Gastrocnemius medialis (tissue), 4 donors: ENCODE measurements at regions not wholly inside any gene's neighbourhood (a gene's known extent, or its start where the extent isn't known, plus 50 kb on each side); places are given as distances from the start of the nearest gene placed in this dataset.
A peak's percentile ranks its signal among the peaks of the same experiment; 100 is the strongest.

Experiments used
- ATAC-seq, 2 donors: fragments of 150-250 bp; one replicate each; pipeline ENCODE4 v1.9.1; 2016
- DNase-seq, 2 donors: peaks; one replicate each; pipeline ENCODE4 v3.0.0-alpha.2; 2019
- H3K27ac ChIP-seq, 4 donors: fragments of 200-600 bp; sonication (generic); 1 replicate in 1 of 4; 2 replicates in 3 of 4; pipeline ENCODE4 v1.5.1; 2016 to 2018; ENCODE audit warnings: mild to moderate bottlenecking in 2 of 4, moderate library complexity in 1 of 4
- H3K27me3 ChIP-seq, 3 donors: fragments of 200-600 bp; sonication (generic) in 2 of 3; 1 replicate in 1 of 3; 2 replicates in 2 of 3; pipeline versions ENCODE4 v1.5.1 to v1.6.0; 2016 to 2019; ENCODE audit warnings: mild to moderate bottlenecking in 1 of 3, moderate library complexity in 1 of 3
- H3K36me3 ChIP-seq, 2 donors: fragments of 200-600 bp; sonication (generic) in 1 of 2; one replicate each; pipeline ENCODE4 v1.5.1; 2017 to 2018
- H3K4me1 ChIP-seq, 2 donors: fragments of 200-600 bp; sonication (generic) in 1 of 2; one replicate each; pipeline ENCODE4 v1.5.1; 2016 to 2017; ENCODE audit warnings: mild to moderate bottlenecking in 2 of 2
- H3K4me3 ChIP-seq, 4 donors: fragments of 200-600 bp; sonication (generic) in 3 of 4; 1 replicate in 1 of 4; 2 replicates in 3 of 4; pipeline ENCODE4 v1.5.1; 2016 to 2019; ENCODE audit warnings: mild to moderate bottlenecking in 2 of 4
- H3K9me3 ChIP-seq, 3 donors: fragments of 200-600 bp; sonication (generic) in 2 of 3; 1 replicate in 1 of 3; 2 replicates in 2 of 3; pipeline ENCODE4 v1.5.1; 2016 to 2019
- POLR2A ChIP-seq, 2 donors: fragments of 450-650 bp; IDR thresholded peaks; one replicate each; pipeline ENCODE4 v1.6.1; 2017; ENCODE audit warnings: antibody characterized with exemption in 2 of 2, mild to moderate bottlenecking in 2 of 2, moderate library complexity in 2 of 2
- in situ Hi-C, 4 donors: fragments of 200-750 bp; cut with MboI; loops; one replicate each; pipeline versions ENCODE4 v1.15.0 to v1.8.0; 2017; ENCODE audit warnings: low sequenced_read_pairs in 4 of 4
- intact Hi-C: fragments of 100-400 bp; cut with DNase I; formaldehyde crosslinking; loops from one replicate; pipeline ENCODE4 v1.15.1; 2023; ENCODE audit warnings: low total_unique reads
- TF ChIP-seq, protein P1 (sequence below), 5 experiments: fragments of 450-650 bp in 3 of 5; fragments of 200-600 bp in 2 of 5; sonication (generic) in 2 of 5; IDR thresholded peaks in 4 of 5; conservative IDR thresholded peaks in 1 of 5; 1 replicate in 4 of 5; 2 replicates in 1 of 5; pipeline ENCODE4 v1.5.1; 2016 to 2019; ENCODE audit warnings: antibody characterized with exemption in 5 of 5, mild to moderate bottlenecking in 3 of 5, moderate library complexity in 3 of 5

DNA sequence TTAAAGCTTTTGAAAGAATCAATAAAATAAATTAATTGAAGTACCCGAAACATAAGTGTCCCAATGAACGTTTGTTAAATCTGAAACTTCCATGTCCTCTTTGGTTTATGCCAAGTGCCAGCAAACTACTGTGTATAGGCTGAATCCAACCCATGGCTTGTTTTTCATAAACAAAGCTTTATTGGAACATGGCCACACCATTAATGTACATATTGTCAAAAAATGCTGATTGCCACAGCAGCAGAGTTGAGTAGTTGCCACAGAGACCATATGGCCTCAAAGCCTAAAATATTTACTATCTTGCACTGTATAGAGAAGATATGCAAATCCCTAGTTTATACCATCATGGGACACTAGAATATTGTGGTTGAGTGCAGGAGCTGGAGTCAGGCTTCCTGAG lies 406.1 kb downstream of the MAFB start:
- Histone ChIP-seq H3K27ac (no peak overlapping the region), H3K9me3 (no peaks in the 10 kb centered on the region), H3K4me3 (no peak overlapping the region), H3K36me3 (no peaks in the 10 kb centered on the region), H3K4me1 (peaks cover 18 to 44% of the 10 kb centered on the region in 2 donors), H3K27me3 (no peaks in the 10 kb centered on the region)
- in situ Hi-C loops = loop anchor here in 2 of 4 donors (25.0 kb wide), 1 partner anchor 404 kb away; the partner anchor contains the start of gene MAFB (in 2 of the 2)
- TF ChIP-seq, protein P1, sequence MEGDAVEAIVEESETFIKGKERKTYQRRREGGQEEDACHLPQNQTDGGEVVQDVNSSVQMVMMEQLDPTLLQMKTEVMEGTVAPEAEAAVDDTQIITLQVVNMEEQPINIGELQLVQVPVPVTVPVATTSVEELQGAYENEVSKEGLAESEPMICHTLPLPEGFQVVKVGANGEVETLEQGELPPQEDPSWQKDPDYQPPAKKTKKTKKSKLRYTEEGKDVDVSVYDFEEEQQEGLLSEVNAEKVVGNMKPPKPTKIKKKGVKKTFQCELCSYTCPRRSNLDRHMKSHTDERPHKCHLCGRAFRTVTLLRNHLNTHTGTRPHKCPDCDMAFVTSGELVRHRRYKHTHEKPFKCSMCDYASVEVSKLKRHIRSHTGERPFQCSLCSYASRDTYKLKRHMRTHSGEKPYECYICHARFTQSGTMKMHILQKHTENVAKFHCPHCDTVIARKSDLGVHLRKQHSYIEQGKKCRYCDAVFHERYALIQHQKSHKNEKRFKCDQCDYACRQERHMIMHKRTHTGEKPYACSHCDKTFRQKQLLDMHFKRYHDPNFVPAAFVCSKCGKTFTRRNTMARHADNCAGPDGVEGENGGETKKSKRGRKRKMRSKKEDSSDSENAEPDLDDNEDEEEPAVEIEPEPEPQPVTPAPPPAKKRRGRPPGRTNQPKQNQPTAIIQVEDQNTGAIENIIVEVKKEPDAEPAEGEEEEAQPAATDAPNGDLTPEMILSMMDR (IDR thresholded peaks at IDR 0.05 in 4 of 5, conservative IDR thresholded peaks at IDR 0.05 in 1 of 5) = no peak
- no peak for TF ChIP-seq POLR2A (IDR thresholded peaks at IDR 0.05)
- DNase-seq (no peak), ATAC-seq (no peak)
- intact Hi-C loops = no loop called here

DNA sequence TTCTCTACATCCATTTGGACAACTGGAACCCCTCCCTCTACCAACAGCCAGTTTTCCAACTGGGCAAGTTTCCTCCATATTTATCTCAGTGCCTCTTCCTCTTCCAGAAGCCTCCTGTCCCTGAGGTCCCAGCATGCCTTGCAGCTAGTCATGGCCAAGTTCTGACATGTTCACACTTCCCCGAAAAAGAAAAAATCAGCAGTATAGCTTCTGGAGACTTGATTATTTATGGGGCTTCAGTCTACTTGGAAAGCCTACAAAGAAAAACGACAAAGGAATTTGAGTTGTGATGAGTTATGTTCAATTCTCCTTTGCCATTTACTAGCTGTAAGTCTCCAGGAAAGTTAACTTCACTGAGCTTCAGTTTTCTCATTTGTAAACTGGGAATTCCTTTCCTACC lies 406.5 kb downstream of the MAFB start:
- DNase-seq = no peak
- no peak for ATAC-seq
- Histone ChIP-seq H3K36me3 (no peaks in the 10 kb centered on the region), H3K27me3 (no peaks in the 10 kb centered on the region), H3K4me3 (no peak overlapping the region), H3K9me3 (no peaks in the 10 kb centered on the region), H3K27ac (no peak overlapping the region), H3K4me1 (peaks cover 14 to 40% of the 10 kb centered on the region in 2 donors)
- in situ Hi-C loops (loop anchor here in 2 of 4 donors (25.0 kb wide), 1 partner anchor 405 kb away; the partner anchor contains the start of gene MAFB (in 2 of the 2)), intact Hi-C loops (no loop called here)
- TF ChIP-seq POLR2A (IDR thresholded peaks at IDR 0.05) = no peak
- TF ChIP-seq, protein P1 (IDR thresholded peaks at IDR 0.05 in 4 of 5, conservative IDR thresholded peaks at IDR 0.05 in 1 of 5) = no peak

DNA sequence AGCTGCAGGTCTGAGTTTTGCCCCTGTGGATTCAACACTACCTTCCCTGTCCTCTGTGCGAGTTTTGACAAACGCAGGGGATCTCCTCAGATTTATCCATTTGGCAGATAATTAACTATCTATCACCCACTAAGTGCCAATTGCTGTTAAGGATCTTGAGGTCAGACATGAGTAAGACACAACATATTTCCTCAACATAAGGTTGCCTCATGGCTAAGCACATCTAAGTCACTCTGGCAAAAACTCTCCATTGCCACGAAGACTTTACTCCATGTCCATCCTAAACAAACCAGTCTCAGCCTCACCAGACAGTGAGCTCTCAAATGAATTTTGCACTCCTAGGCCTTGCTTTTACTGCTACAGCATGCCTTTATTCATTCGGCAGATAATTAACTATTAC lies 408.4 kb downstream of the MAFB start:
- no peaks in the 10 kb centered on the region for H3K27me3 ChIP-seq
- ATAC-seq (no peak), DNase-seq (no peak)
- H3K36me3 ChIP-seq = no peaks in the 10 kb centered on the region
- no peak overlapping the region for H3K27ac ChIP-seq
- intact Hi-C loops = no loop called here
- TF ChIP-seq, protein P1 (IDR thresholded peaks at IDR 0.05 in 4 of 5, conservative IDR thresholded peaks at IDR 0.05 in 1 of 5) = no peak
- TF ChIP-seq POLR2A (IDR thresholded peaks at IDR 0.05) = no peak
- H3K4me1 ChIP-seq = peaks cover 0 to 24% of the 10 kb centered on the region in 2 donors
- H3K9me3 ChIP-seq = no peaks in the 10 kb centered on the region
- in situ Hi-C loops = loop anchor here in 2 of 4 donors (25.0 kb wide), 1 partner anchor 407 kb away; the partner anchor contains the start of gene MAFB (in 2 of the 2)
- no peak overlapping the region for H3K4me3 ChIP-seq

DNA sequence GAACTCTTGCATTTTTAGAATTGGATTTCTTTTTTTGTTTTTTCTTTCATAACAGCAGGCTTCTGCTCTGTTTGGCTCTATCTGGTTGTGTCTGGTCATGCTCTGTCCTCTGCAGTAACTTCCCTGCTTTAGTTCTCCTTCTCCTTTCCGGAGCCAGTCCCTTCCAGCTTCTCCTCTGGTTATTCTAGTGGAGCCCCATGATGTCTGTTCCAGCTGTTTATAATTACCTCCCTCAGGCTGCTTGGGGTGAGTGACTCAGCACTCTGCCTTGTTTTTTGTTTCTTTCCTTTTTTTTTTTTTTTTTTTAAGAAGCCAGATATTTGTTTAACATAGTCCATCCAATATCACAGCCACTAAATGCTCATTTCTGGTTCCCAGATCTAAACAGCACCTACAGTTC lies 409.6 kb downstream of the MAFB start:
- no peak for TF ChIP-seq POLR2A (IDR thresholded peaks at IDR 0.05)
- TF ChIP-seq, protein P1 (IDR thresholded peaks at IDR 0.05 in 4 of 5, conservative IDR thresholded peaks at IDR 0.05 in 1 of 5) = no peak
- intact Hi-C loops = no loop called here
- in situ Hi-C loops = loop anchor here in 2 of 4 donors (25.0 kb wide), 1 partner anchor 408 kb away; the partner anchor contains the start of gene MAFB (in 2 of the 2)
- no peaks in the 10 kb centered on the region for H3K9me3 ChIP-seq
- DNase-seq (peak; percentile 52 to 53), ATAC-seq (peak; percentile 88 to 93)
- no peaks in the 10 kb centered on the region for H3K36me3 ChIP-seq
- peaks cover 0 to 24% of the 10 kb centered on the region in 2 donors for H3K4me1 ChIP-seq
- H3K4me3 ChIP-seq = no peak overlapping the region
- no peaks in the 10 kb centered on the region for H3K27me3 ChIP-seq
- H3K27ac ChIP-seq = peak overlapping the region in 3 of 4 donors; percentile 32 to 53 (median 50)
